ENCODE measurements at regions not wholly inside any gene's neighbourhood (a gene's known extent, or its start where the extent isn't known, plus 50 kb on each side); places are given as distances from the start of the nearest gene placed in this dataset.

DNA sequence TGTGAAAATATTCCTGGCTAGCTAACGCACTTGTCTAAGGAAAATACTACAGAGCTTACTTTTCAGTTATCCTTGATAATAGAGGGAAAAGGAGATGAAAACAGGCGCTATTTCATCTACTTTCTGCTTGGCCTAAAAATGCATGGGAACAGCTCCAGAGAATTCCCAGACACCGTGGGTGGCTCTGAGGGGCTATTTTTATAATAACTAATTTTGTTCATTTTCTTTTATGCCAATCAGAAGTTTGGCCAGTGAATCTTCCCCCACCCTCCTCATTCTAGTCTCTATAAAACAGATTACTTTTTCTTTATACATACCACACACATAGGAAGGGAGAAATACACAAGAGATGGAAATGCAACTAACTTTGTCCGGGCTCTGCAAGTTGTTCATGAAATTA, 322.9 kb downstream of the SETD4 start:
- Histone ChIP-seq H3F3A (ENCODE audit: control insufficient read depth, insufficient read depth) (no peaks in the 10 kb centered on the region), H3K79me2 (ENCODE audit: control insufficient read depth, low read length) (no peaks in the 10 kb centered on the region), H4K20me1 (ENCODE audit: control insufficient read depth, insufficient read depth, low read depth, low read length) (no peaks in the 10 kb centered on the region), H3K9me2 (replicated peaks; ENCODE audit: control insufficient read depth, low read length) (no peaks in the 10 kb centered on the region), H3K9me3 (ENCODE audit: control insufficient read depth, insufficient read depth, low read length) (no peaks in the 10 kb centered on the region), H3K27ac (ENCODE audit: low read depth, low read length) (no peak overlapping the region), H3K4me2 (ENCODE audit: low read length) (no peak overlapping the region), H3K27me3 (ENCODE audit: control insufficient read depth, low read length) (no peaks in the 10 kb centered on the region), H3K4me3 (ENCODE audit: low read length) (no peak overlapping the region), H3K4me1 (ENCODE audit: control insufficient read depth, low read length) (no peaks in the 10 kb centered on the region), H3K36me3 (ENCODE audit: control insufficient read depth, low read length) (no peaks in the 10 kb centered on the region)
- TF ChIP-seq, protein P1, sequence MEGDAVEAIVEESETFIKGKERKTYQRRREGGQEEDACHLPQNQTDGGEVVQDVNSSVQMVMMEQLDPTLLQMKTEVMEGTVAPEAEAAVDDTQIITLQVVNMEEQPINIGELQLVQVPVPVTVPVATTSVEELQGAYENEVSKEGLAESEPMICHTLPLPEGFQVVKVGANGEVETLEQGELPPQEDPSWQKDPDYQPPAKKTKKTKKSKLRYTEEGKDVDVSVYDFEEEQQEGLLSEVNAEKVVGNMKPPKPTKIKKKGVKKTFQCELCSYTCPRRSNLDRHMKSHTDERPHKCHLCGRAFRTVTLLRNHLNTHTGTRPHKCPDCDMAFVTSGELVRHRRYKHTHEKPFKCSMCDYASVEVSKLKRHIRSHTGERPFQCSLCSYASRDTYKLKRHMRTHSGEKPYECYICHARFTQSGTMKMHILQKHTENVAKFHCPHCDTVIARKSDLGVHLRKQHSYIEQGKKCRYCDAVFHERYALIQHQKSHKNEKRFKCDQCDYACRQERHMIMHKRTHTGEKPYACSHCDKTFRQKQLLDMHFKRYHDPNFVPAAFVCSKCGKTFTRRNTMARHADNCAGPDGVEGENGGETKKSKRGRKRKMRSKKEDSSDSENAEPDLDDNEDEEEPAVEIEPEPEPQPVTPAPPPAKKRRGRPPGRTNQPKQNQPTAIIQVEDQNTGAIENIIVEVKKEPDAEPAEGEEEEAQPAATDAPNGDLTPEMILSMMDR (IDR thresholded peaks at IDR 0.05; ENCODE audit: low read depth, low read length, poor library complexity, severe bottlenecking), result no peak
- no peak for TF ChIP-seq EZH2phosphoT487 (IDR thresholded peaks at IDR 0.05; ENCODE audit: borderline replicate concordance, low read length)

DNA sequence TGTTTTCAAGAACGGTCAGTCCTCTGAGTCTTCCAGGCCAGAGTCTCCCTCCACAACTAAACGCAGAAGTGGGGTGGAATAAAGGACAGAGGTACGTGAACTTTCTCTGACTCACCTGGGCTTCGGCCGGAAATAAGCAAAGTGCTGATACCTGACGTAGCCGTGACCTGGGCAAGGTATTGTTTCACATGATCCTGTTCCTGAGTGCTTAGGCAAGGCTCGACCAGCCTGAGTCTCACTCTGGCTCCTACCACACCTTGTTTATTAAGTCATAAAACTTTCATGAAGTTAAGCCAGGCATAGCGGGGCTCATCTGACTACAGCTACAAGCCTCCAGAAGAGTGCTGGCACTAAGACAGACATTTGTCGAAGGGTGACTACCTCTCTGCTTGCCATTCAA, 327.5 kb downstream of the SETD4 start:
- H3F3A ChIP-seq (ENCODE audit: control insufficient read depth, insufficient read depth), result no peaks in the 10 kb centered on the region
- no peak for TF ChIP-seq EZH2phosphoT487 (IDR thresholded peaks at IDR 0.05; ENCODE audit: borderline replicate concordance, low read length)
- TF ChIP-seq, protein P1 (IDR thresholded peaks at IDR 0.05; ENCODE audit: low read depth, low read length, poor library complexity, severe bottlenecking), result no peak
- no peaks in the 10 kb centered on the region for H3K36me3 ChIP-seq (ENCODE audit: control insufficient read depth, low read length)
- no peaks in the 10 kb centered on the region for H3K4me1 ChIP-seq (ENCODE audit: control insufficient read depth, low read length)
- H3K27me3 ChIP-seq (ENCODE audit: control insufficient read depth, low read length), result no peaks in the 10 kb centered on the region
- H3K9me2 ChIP-seq (replicated peaks; ENCODE audit: control insufficient read depth, low read length), result no peaks in the 10 kb centered on the region
- no peak overlapping the region for H3K4me3 ChIP-seq (ENCODE audit: low read length)
- no peaks in the 10 kb centered on the region for H3K79me2 ChIP-seq (ENCODE audit: control insufficient read depth, low read length)
- no peak overlapping the region for H3K27ac ChIP-seq (ENCODE audit: low read depth, low read length)
- no peaks in the 10 kb centered on the region for H4K20me1 ChIP-seq (ENCODE audit: control insufficient read depth, insufficient read depth, low read depth, low read length)
- no peaks in the 10 kb centered on the region for H3K9me3 ChIP-seq (ENCODE audit: control insufficient read depth, insufficient read depth, low read length)
- H3K4me2 ChIP-seq (ENCODE audit: low read length), result no peak overlapping the region

DNA sequence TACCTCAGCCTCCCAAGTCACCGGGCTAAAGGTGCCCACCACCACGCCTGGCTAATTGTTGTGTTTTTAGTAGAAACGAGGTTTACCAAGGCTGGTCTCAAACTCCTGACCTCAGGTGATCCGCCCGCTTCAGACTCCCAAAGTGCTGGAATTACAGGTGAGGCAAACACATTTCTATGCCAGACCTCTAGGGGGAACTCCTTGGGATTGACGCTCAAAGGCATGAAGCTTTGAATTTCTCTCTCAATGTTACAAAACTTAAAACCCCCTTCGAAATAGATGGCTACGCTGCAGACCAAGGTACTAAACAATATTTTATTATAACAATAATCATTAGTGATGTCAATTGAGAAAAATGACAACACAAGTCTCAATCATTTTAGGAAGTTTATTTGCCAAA, 330.0 kb downstream of the SETD4 start:
- H3K79me2 ChIP-seq (ENCODE audit: control insufficient read depth, low read length), result no peaks in the 10 kb centered on the region

More for the DNA sequence above, 330.0 kb downstream of the SETD4 start:
- Histone ChIP-seq H3K4me1 (ENCODE audit: control insufficient read depth, low read length) (no peaks in the 10 kb centered on the region), H3F3A (ENCODE audit: control insufficient read depth, insufficient read depth) (no peaks in the 10 kb centered on the region), H3K36me3 (ENCODE audit: control insufficient read depth, low read length) (no peaks in the 10 kb centered on the region), H3K9me3 (ENCODE audit: control insufficient read depth, insufficient read depth, low read length) (no peaks in the 10 kb centered on the region; the same call in 1 of the 2 replicates), H3K27me3 (ENCODE audit: control insufficient read depth, low read length) (no peaks in the 10 kb centered on the region), H3K4me2 (ENCODE audit: low read length) (no peak overlapping the region), H3K4me3 (ENCODE audit: low read length) (no peak overlapping the region), H4K20me1 (ENCODE audit: control insufficient read depth, insufficient read depth, low read depth, low read length) (no peaks in the 10 kb centered on the region), H3K27ac (ENCODE audit: low read depth, low read length) (no peak overlapping the region), H3K9me2 (replicated peaks; ENCODE audit: control insufficient read depth, low read length) (no peaks in the 10 kb centered on the region)
- TF ChIP-seq, protein P1 (IDR thresholded peaks at IDR 0.05; ENCODE audit: low read depth, low read length, poor library complexity, severe bottlenecking), result no peak
- no peak for TF ChIP-seq EZH2phosphoT487 (IDR thresholded peaks at IDR 0.05; ENCODE audit: borderline replicate concordance, low read length)

Data from DOHH2 (cell line).